HG03469 (cell line): ENCODE measurements at regions not wholly inside any gene's neighbourhood (a gene's known extent, or its start where the extent isn't known, plus 50 kb on each side); places are given as distances from the start of the nearest gene placed in this dataset.
"Not testable (repeated sequence)": the region's sequence is repeated elsewhere in the genome, so short reads cannot be mapped to it uniquely, and the experiment has no call there.

Experiments
- ATAC-seq: cut with Tn5 transposase; IDR thresholded peaks from one replicate; pipeline ENCODE4 v1.9.1; 2021; ENCODE audit warnings: mild to moderate bottlenecking, moderate library complexity, moderate number of reproducible peaks; ENCODE audit not compliant: unreplicated experiment

DNA sequence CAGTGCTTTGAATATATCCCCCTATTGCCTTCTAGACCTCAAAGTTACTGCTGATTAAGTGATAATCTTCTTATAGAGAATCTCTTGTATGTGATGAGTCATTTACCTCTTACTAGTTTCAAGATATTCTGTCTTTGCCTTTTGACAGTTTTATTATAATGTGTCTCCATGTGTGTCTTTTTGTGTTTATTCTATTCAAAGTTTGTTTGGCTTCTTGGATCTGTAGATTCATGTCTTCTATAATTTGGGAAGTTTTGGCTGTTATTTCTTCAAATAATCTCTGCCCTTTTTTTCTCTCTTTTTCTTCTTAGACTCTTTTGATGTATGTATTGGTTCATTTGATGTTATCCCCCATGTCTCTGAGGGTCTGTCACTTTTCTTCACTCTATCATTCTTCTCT, 915.7 kb upstream of the GRIA3 start:
- no peak for ATAC-seq

DNA sequence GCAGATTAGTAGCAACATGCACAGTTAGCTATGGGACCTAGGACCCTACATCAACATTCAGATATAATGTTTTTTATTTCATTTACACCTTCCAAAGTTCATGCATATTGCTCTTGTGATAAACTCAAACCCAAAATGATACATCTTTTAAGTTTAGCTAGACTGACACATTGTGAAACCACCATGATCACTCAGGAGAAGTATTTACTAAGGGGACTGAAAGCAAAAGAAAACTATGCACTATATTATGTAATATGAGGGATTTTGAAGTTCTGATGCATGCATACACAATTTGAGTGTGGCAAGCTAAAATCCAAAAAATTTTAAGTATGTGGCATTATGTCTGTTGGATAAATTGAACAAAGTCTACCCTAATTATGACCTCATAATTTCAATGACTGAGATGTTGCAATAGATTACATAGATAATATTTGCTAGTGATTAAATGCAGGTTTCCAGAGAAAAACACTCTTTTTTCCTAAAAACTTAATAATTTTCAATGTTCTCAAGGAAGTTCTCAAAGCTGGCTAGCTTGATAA, 914.8 kb upstream of the GRIA3 start:
- ATAC-seq, result no peak

DNA sequence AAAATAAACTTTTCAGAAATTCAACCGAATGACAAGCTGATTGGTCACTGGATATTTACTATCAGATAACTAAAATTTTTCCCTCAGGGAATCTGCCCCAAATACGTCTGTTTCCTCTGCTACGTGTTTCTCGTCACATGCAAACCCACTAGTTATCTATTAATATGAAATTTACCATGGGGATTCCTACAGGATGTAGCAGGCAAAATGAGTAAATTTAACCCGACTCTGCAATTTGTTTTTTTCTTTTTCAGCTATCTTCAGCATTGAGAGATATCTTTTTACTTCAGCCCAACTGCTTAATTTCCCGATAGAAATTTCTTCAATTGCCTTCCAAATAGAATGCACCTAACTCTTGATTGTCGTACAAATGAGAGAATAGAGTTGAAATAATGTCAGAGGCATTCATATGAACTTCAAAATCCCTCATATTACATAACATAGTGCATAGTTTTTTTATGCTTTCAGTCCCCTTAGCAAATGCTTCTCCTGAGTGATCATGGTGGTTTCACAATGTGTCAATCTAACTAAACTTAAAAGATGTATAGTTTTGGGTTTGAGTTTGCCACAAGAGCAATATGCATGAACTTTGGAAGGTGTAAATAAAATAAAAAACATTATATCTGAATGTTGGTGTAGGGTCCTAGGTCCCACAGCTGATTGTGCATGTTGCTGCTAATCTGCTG, 913.1 kb upstream of the GRIA3 start:
- ATAC-seq, result no peak

DNA sequence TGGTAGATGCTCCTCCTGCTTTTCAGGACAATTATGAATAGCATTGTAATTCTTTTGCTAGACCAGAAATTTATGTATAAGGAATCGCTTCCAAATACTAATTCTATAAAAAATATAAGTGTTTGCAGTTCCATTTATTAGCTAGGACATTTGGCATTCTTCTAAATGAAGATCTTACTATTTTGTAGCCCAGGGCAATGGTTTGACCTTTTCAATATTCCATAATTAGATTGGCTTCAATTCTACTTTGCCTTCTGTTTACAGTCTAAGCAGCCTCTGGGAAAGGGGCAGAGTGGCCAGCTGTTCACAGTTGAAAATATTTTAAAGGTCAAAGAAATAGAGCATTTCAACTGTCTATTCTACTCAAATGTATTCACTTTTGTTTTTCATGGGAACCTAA, 912.1 kb upstream of the GRIA3 start:
- ATAC-seq, result no peak

DNA sequence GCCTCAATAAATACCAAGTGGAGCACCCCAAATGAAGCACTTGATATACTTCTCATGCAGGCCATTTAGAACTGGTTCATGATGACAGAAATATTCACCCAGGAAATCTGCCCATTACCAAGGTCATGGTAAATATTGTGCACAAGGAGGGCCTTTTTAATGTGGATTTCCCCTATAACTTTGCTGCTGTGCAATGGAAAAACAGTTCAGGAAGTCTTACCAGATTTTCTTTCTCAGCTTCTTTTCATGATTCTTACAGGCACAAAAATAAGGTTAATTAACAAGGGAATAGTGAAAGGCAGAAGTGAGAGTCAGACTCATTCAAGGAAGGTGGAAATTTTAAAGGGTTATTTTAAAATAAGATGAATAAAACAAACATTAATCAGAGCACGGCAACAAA, 904.3 kb upstream of the GRIA3 start:
- no peak for ATAC-seq

DNA sequence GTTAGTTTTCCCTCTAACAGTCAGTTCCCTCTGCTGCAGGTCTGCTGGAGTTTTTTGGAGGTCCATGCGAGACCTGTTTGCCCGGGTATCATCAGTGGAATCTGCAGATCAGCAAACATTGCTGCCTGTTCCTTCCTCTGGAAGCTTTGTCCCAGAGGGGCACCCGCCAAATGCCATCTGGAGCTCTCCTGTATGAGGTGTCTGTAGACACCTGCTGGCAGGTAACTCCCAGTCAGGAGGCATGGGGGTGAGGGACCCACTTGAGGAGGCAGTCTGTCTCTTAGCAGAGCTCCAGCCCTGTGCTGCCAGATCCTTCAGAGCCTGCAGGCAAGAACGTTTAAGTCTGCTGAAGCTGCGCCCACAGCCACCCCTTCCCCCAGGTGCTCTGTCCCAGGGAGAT, 884.3 kb upstream of the GRIA3 start:
- ATAC-seq, result not testable (repeated sequence)

DNA sequence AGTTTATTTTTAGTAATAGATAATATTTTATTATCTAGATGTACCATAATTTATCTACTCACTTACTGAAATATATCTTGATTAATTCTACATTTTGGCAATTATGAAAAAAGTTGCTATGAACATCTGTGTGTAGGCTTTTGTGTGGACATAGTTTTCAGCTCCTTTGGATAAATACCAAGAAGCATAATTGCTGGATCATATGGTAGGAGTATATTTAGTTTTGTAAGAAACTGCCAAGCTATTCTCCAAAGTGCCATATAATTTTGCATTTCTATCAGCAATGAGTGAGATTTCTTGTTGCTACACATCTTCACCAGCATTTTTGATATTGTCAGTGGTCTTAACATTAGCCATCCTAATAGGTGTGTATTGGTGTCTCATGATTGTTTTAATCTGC, 882.6 kb upstream of the GRIA3 start:
- ATAC-seq, result no peak

DNA sequence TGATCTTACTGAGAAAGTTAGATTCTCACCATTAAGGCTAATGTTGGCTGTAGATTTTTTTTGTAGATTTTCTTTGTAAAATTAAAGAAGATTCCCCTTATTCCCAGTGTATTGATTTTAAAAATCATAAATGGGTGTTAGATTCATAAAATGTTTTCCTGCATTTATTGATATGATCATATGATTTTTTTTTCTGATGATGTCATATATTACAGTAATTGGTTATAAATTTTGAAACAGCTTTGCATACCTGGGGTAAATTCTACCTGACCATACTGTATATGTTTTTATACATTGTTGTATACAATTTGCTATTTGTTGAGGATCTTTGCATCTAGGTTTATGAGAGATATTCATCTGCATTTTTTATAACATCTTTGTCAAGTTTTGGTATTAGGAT, 880.3 kb upstream of the GRIA3 start:
- ATAC-seq, result no peak

DNA sequence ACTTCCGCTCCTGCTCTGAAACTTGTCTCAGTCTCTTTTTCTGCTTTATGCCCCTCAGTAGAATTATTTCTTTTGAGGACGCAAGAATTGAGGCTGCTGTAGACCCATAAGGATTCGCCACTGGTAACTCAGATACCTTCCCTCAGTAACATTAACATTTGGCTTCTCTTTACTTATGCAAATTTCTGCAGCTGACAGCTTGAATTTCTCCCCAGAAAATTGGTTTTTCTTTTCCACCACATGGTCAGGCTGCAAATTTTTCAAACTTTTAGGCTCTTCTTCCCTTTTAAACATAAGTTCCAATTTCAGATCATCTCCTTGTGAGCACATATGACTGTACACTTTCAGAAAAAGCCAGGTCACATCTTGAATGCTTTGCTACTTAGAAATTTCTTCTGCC, 839.3 kb upstream of the GRIA3 start:
- ATAC-seq, result no peak

DNA sequence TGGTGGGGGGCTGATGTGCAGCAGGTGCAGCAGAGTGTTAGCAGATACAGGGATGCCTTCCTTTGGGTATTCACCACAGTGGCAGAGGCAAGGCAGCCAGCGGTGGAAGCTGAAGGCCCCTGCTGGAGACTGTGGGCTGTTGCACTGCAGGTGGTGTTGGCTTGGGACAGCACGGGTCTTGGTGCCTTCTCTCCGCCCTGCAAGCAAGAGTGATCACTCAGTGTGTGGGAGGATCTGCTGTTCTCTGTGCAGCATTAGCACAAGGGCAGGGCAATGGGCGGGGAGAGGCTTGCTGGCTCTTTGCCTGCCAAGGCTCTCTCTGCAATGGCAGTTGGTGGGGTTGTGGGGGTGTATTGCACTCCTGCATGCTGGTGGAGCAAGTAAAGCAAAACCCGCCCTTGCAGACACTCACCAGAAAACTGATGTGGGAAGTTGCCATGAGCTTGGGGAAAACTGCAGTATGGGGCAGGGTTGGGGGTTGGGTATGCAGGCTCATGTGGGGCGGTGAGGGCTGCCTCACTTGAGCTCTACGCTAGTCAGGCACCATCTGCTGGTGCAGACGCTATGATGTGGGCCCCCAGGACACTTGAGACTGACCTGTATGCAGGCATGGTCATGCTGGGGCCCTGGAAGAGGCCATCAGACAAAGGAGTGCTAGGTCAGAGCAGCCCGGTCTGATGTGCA, 820.8 kb upstream of the GRIA3 start:
- no peak for ATAC-seq

DNA sequence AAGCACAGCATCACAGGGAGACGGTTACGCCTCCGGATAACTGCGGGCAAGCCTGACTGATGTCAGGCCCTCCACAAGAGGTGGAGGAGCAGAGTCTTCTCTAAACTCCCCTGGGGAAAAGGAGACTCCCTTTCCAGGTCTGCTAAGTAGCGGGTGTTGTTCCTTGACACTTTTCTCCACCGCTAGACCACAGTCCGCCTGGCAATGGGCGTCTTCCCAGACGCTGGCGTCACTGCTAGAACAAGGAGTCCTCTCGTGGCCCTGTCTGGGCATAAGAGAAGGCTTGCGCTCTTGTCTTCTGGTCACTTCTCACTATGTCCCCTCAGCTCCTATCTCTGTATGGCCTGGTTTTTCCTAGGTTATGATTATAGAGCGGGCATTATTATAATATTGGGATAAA, 808.5 kb upstream of the GRIA3 start:
- ATAC-seq, result not testable (repeated sequence)

DNA sequence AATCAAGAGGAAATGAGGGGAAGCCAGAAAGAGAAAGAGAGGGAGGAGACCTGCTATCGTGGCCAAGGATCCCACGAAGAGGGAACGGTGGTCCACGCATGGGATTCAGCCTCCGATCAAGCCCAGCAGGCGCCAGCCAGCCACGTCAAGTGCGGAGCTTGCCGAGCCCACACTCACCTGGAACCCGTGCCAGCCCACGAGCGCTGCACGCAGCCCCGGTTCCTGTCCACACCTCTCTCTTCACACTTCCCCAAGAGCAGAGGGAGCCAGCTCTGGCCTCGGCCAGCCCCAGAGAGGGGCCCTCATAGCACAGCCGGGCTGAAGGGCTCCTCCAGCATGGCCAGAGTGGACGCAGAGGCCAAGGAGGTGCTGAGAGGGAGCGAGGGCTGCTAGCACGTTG, 795.1 kb upstream of the GRIA3 start:
- no peak for ATAC-seq

DNA sequence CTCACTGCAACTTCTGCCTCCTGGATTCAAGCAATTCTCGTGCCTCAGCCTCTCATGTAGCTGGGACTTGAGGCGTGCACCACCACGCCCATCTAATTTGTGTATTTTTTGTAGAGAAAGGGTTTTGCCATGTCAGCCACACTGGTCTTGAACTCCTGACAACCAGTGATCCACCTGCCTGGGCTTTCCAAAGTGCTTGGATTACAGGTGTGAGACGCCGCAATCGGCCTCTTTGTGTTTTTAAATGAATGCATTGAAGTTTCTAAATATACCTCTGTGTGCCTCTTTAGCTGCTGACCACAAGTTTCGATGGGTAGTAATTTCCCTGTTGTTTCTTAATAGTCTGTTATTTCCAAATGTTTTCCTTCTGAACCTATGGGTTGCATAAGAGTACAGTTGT, 765.3 kb upstream of the GRIA3 start:
- ATAC-seq, result no peak

DNA sequence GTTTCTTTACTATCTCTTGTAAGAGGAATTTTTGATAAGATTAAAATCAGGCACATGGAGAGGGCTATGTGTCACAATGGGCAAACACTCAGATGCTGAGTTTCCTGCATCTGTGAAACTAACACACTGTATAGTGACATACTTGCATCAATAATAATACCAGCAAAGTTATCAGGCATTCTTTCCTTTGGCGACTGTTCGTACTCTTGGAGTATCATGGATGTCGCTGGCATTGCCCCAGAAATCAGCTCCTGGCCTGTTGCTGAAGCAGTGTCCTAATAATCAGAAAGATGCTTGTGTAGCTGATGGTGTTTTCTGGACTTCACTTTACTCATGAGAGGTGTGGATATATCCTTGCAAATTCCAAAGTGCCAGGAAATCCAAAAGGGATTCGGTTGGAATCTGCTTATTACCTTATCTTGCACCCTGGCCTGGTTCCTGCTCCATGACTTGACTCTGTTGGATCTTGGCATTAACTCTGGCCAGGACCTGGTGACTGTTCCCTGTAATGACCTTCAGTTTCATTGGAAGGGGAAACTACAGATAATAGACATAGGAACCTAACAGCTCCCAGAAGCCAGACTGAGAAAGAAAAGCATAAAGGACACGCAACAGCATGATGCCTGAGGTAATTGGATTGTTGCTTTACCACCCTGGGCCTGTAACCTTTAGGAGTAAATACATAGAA, 762.5 kb upstream of the GRIA3 start:
- ATAC-seq, result no peak

DNA sequence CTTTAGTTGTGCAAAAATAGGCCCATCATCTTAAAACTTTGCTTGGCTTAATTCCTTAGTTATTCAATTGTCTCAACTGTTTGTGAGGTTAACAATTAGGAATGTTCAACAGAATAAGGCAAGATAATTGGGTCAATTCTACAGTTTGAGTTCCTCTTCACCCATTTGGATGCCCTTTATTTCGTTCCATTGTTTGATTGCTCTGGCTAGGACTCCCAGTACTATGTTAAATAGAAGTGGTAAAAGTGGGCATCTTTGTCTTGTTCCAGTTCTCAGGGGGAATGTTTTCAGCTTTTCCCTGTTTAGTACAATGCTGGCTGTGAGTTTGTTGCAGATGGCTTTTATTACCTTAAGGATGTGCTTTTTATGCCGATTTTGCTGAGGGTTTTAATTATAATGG, 761.5 kb upstream of the GRIA3 start:
- ATAC-seq, result no peak

DNA sequence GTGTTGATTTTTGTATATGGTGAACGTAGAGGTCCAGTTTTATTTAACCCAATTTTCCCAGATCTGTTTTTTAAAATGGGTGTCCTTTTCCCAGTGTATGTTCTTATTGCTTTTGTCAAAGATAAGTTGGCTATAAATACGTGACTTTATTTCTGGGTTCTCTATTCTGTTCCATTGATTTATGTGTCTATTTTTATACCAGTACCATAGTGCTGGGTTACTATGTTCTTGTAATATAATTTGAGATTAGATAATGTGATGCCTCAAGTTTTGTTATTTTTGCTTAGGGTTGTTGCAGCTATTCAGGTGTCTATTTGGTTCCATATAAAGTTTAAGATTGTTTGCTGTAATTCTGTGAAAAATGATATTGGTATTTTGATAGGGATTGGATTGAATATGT, 749.1 kb upstream of the GRIA3 start:
- ATAC-seq, result no peak

DNA sequence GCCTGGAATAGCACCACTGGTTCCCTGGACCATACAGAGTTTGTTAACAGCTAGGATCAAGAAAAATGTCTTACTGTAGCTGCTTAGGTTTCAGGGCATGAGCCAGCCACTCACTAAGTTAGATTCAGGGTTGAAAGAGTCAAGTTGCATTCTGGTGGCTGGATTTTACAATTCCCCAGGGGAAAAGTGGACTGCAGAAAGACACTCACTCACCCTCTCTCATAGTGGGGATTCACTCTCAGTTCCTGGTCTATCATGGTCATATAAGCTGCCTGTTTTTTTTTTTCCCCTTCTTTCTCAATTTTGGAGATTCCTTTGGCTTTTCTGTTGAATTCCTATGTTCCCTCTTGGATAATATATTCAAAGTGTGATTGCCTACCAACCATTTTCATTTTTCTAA, 744.2 kb upstream of the GRIA3 start:
- ATAC-seq, result no peak

DNA sequence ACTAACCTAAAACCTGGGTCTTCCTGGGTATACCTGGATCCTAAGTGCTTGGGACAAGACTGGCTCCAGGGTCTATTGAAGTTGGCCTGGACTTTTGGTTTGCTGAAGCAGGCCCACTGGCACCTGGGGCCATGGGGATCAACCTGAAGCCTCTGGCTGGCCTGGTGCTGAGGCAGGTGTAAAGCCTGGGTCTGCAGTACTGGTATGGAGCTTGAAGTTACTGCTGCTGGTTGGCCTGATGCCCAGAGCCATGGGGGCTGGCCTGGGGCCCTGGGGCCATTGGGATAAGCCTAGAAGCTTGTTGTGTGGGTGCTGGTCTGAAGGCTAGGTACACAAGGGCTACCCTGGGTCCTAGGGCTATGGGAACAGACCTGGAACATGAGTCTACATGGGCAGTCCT, 743.2 kb upstream of the GRIA3 start:
- no peak for ATAC-seq

DNA sequence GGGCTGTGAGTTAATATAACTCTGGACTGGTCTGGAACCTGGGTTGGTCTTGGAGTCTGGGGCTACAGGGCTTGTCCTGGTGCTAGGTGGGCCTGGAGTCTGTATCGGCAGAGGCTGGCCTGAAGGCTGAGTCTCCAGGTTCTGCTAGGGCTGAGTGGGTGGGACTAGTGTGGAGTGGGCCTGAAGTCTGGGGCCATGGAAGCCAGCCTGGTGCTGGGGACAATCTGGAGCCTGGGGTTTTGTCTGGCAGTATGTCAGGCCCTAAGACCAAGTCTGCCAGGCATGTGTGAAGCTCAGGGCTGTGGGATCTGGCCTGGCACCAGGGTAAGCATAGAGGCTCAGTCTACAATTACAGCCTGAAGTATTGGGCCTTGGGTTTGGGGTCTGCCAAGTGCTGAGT, 742.6 kb upstream of the GRIA3 start:
- ATAC-seq, result no peak

DNA sequence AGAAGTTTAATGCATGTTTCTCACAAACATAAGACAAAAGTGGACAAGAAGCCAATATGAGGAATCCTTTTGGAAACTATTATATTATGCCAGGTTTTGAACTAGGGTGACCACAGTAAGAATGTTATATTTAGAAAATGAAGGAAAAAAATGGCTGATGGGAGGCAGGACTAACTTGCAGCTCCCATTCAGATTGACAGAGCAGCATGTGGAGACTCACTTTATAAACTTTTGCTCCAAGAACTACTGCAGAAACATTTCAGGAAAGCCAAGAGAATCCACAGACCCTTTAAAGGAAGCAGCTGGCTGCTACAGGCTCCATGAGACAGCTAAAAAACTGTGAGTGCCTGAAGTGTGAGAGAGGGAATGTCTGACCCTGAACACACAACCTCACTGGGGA, 738.6 kb upstream of the GRIA3 start:
- ATAC-seq, result no peak

DNA sequence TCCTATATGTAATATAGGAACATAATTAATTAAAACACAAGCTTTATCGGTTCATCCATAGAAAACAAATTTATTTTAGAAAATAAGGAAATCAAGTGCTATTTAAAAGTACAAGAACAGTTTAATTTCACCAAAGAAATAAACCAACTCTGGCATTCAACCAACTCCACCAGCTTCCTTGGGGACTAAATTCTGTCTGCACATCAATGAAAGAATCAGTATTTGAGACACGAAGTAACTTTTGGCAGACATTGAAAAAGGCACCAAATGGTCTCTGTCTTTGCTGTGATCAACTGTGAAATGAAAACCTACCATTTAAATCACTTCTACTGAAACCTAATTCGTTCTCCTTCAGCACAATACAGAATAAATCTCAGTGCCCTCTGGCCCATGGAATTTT, 719.7 kb upstream of the GRIA3 start:
- ATAC-seq, result no peak

DNA sequence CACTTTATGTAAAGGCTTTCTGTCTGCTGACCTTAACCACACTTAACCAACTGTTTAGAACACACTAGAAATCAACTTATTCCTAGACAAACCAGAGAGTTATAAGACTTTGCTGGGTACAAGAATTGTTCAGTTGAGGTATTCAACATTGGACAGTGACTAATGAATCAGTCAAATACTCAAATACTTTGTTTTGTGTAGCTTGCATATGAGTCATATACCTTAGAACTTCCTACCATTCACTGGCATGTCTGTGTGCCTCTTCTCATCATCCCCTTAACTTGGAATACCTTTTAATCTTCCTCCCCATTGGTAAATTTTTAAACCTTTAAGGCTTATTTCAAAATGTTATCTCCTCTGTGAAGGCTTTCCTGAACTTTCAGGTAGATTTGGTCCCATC, 708.8 kb upstream of the GRIA3 start:
- ATAC-seq, result no peak
